SK-N-SH treated with all-trans-retinoic acid at 6 μM for 48 hours (cell line): ENCODE measurements at regions not wholly inside any gene's neighbourhood (a gene's known extent, or its start where the extent isn't known, plus 50 kb on each side); places are given as distances from the start of the nearest gene placed in this dataset.

ENCODE experiments used
- ATAC-seq: fragments of 200-7000 bp; cut with Tn5 transposase; 3 replicates; pipeline ENCODE4 v1.9.1; 2020; ENCODE audit warnings: mild to moderate bottlenecking, moderate library complexity
- ARNTL ChIP-seq: fragments of 450-650 bp; formaldehyde crosslinking; IDR thresholded peaks from 2 replicates; pipeline ENCODE4 v1.5.0; 2020; ENCODE audit warnings: low read depth, mild to moderate bottlenecking, moderate library complexity, borderline replicate concordance
- BACH2 ChIP-seq: fragments of 250-450 bp; sonication (Bioruptor Pico); IDR thresholded peaks from 2 replicates; pipeline ENCODE4 v1.9.0; 2021; ENCODE audit warnings: mild to moderate bottlenecking, borderline replicate concordance
- CREB5 ChIP-seq: fragments of 250-450 bp; sonication (Bioruptor Pico); IDR thresholded peaks from 2 replicates; pipeline ENCODE4 v1.5.1; 2020; ENCODE audit warnings: low read depth, mild to moderate bottlenecking, moderate library complexity
- CSDC2 ChIP-seq: fragments of 250-450 bp; sonication (Bioruptor Pico); IDR thresholded peaks from 2 replicates; pipeline ENCODE4 v1.5.0; 2020; ENCODE audit warnings: mild to moderate bottlenecking, moderate library complexity
- ESRRG ChIP-seq: fragments of 250-450 bp; sonication (Bioruptor Pico); IDR thresholded peaks from 2 replicates; pipeline ENCODE4 v1.6.1; 2021; ENCODE audit warnings: mild to moderate bottlenecking
- GLIS3 ChIP-seq: fragments of 250-450 bp; sonication (Bioruptor Pico); IDR thresholded peaks from 2 replicates; pipeline ENCODE4 v1.5.0; 2020; ENCODE audit warnings: mild to moderate bottlenecking, moderate library complexity
- ISL1 ChIP-seq: fragments of 250-450 bp; sonication (Bioruptor Pico); IDR thresholded peaks from 2 replicates; pipeline ENCODE4 v2.1.2; 2022; ENCODE audit warnings: mild to moderate bottlenecking, moderate library complexity
- OSR1 ChIP-seq: fragments of 250-450 bp; sonication (Bioruptor Pico); IDR thresholded peaks from 2 replicates; pipeline ENCODE4 v1.8.0; 2022; ENCODE audit warnings: moderate library complexity, mild to moderate bottlenecking, inconsistent platforms
- POU6F1 ChIP-seq: fragments of 250-450 bp; sonication (Bioruptor Pico); IDR thresholded peaks from 2 replicates; pipeline ENCODE4 v1.8.0; 2021; ENCODE audit warnings: low read depth, mild to moderate bottlenecking, moderate library complexity, borderline replicate concordance
- PPARA ChIP-seq: fragments of 250-450 bp; sonication (Bioruptor Pico); IDR thresholded peaks from 2 replicates; pipeline ENCODE4 v1.5.0; 2020; ENCODE audit warnings: mild to moderate bottlenecking, borderline replicate concordance
- RARB ChIP-seq: fragments of 250-450 bp; sonication (Bioruptor Pico); IDR thresholded peaks from 2 replicates; pipeline ENCODE4 v1.8.0; 2021; ENCODE audit warnings: mild to moderate bottlenecking, moderate library complexity
- SNAI2 ChIP-seq: fragments of 250-450 bp; sonication (Bioruptor Pico); IDR thresholded peaks from 2 replicates; pipeline ENCODE4 v1.5.0; 2020; ENCODE audit warnings: mild to moderate bottlenecking, moderate library complexity
- TCF4 ChIP-seq: fragments of 250-450 bp; sonication (Bioruptor Pico); IDR thresholded peaks from 2 replicates; pipeline ENCODE4 v1.8.0; 2021; ENCODE audit warnings: mild to moderate bottlenecking, moderate library complexity, borderline replicate concordance
- TOX ChIP-seq: fragments of 250-450 bp; sonication (Bioruptor Pico); IDR thresholded peaks from 2 replicates; pipeline ENCODE4 v1.8.0; 2021; ENCODE audit warnings: mild to moderate bottlenecking, moderate library complexity, borderline replicate concordance
- TSHZ2 ChIP-seq: fragments of 250-450 bp; sonication (Bioruptor Pico); IDR thresholded peaks from 2 replicates; pipeline ENCODE4 v1.5.0; 2020; ENCODE audit warnings: mild to moderate bottlenecking, moderate library complexity
- ZC3H10 ChIP-seq: fragments of 250-450 bp; sonication (Bioruptor Pico); IDR thresholded peaks from 2 replicates; pipeline ENCODE4 v1.5.1; 2021; ENCODE audit warnings: mild to moderate bottlenecking, moderate library complexity
- ZFP3 ChIP-seq: fragments of 250-450 bp; sonication (Bioruptor Pico); IDR thresholded peaks from 2 replicates; pipeline ENCODE4 v1.5.0; 2020; ENCODE audit warnings: mild to moderate bottlenecking, moderate library complexity
- ZNF565 ChIP-seq: fragments of 450-650 bp; formaldehyde crosslinking; conservative IDR thresholded peaks from 2 replicates; pipeline ENCODE4 v1.5.0; 2020; ENCODE audit warnings: low read depth, mild to moderate bottlenecking, moderate library complexity
- ZNF70 ChIP-seq: fragments of 450-650 bp; formaldehyde crosslinking; IDR thresholded peaks from 2 replicates; pipeline ENCODE4 v1.5.0; 2020; ENCODE audit warnings: mild to moderate bottlenecking, moderate library complexity
- ZNF8 ChIP-seq: fragments of 450-650 bp; formaldehyde crosslinking; IDR thresholded peaks from 2 replicates; pipeline ENCODE4 v1.5.0; 2020; ENCODE audit warnings: mild to moderate bottlenecking, moderate library complexity
- TF ChIP-seq, protein P1 (sequence below): fragments of 250-450 bp; sonication (Bioruptor Pico); IDR thresholded peaks from 2 replicates; pipeline ENCODE4 v1.8.0; 2020; ENCODE audit warnings: mild to moderate bottlenecking, moderate library complexity, borderline replicate concordance
- TF ChIP-seq, protein P2 (sequence below): fragments of 250-450 bp; sonication (Bioruptor Pico); IDR thresholded peaks from 2 replicates; pipeline ENCODE4 v1.5.1; 2021; ENCODE audit warnings: mild to moderate bottlenecking, moderate library complexity

GRCh38 chr6:104500265-104500664 is 359.5 kb downstream of the HACE1 start:
- ATAC-seq = no peak

GRCh38 chr6:104486035-104486434 is 373.7 kb downstream of the HACE1 start:
- ATAC-seq = no peak
- TF ChIP-seq ISL1 (CRISPR knock-in tag) (peak; percentile 69), SNAI2 (CRISPR knock-in tag) (peak; percentile 14; the same call in 1 of the 2 replicates), PPARA (CRISPR knock-in tag) (no peak), RARB (no peak)

More at GRCh38 chr6:104500265-104500664, 359.5 kb downstream of the HACE1 start:
- TF ChIP-seq TSHZ2 (CRISPR knock-in tag) (no peak), ARNTL (no peak), GLIS3 (CRISPR knock-in tag) (no peak), ZC3H10 (CRISPR knock-in tag) (no peak), ZNF565 (no peak), TOX (CRISPR knock-in tag) (no peak), PPARA (CRISPR knock-in tag) (no peak), ESRRG (CRISPR knock-in tag) (no peak), OSR1 (CRISPR knock-in tag) (no peak), SNAI2 (CRISPR knock-in tag) (no peak)
- TF ChIP-seq, protein P1, sequence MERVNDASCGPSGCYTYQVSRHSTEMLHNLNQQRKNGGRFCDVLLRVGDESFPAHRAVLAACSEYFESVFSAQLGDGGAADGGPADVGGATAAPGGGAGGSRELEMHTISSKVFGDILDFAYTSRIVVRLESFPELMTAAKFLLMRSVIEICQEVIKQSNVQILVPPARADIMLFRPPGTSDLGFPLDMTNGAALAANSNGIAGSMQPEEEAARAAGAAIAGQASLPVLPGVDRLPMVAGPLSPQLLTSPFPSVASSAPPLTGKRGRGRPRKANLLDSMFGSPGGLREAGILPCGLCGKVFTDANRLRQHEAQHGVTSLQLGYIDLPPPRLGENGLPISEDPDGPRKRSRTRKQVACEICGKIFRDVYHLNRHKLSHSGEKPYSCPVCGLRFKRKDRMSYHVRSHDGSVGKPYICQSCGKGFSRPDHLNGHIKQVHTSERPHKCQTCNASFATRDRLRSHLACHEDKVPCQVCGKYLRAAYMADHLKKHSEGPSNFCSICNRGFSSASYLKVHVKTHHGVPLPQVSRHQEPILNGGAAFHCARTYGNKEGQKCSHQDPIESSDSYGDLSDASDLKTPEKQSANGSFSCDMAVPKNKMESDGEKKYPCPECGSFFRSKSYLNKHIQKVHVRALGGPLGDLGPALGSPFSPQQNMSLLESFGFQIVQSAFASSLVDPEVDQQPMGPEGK (CRISPR knock-in tag) = no peak
- TF ChIP-seq, protein P2, sequence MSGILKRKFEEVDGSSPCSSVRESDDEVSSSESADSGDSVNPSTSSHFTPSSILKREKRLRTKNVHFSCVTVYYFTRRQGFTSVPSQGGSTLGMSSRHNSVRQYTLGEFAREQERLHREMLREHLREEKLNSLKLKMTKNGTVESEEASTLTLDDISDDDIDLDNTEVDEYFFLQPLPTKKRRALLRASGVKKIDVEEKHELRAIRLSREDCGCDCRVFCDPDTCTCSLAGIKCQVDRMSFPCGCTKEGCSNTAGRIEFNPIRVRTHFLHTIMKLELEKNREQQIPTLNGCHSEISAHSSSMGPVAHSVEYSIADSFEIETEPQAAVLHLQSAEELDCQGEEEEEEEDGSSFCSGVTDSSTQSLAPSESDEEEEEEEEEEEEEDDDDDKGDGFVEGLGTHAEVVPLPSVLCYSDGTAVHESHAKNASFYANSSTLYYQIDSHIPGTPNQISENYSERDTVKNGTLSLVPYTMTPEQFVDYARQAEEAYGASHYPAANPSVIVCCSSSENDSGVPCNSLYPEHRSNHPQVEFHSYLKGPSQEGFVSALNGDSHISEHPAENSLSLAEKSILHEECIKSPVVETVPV (CRISPR knock-in tag) = no peak
- TF ChIP-seq, all 23 proteins: peak for 0

DNA sequence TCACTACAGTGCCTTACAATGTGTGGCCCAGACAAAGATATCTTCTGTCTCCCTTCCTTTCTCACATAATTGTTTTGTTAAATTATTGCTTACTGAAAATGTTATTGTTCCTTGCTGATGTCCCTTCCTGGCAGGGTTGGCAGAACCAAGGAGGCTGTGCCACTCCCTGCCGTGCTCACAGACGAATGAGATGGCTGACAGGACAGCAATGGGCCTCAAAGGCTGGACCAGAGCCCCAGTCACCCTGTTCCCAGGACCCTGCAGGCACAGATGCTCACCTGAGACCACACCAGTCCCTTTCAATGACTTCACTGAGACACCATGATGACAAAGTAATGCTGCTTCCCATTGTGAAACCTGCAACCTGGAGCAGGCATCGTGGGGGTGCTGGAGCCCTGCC is 375.1 kb downstream of the HACE1 start:
- TF ChIP-seq ARNTL = no peak
- TF ChIP-seq ZNF70 (CRISPR knock-in tag) = no peak
- no peak for TF ChIP-seq ZNF565
- no peak for TF ChIP-seq SNAI2 (CRISPR knock-in tag)
- no peak for TF ChIP-seq TOX (CRISPR knock-in tag)
- no peak for TF ChIP-seq ZNF8 (CRISPR knock-in tag)
- TF ChIP-seq ISL1 (CRISPR knock-in tag) = no peak
- TF ChIP-seq OSR1 (CRISPR knock-in tag) = no peak
- TF ChIP-seq ZFP3 (CRISPR knock-in tag) = no peak
- TF ChIP-seq PPARA (CRISPR knock-in tag) = no peak
- TF ChIP-seq GLIS3 (CRISPR knock-in tag) = no peak
- TF ChIP-seq, protein P2 (CRISPR knock-in tag) = no peak
- no peak for TF ChIP-seq CSDC2
- no peak for TF ChIP-seq RARB
- no peak for TF ChIP-seq POU6F1
- no peak for TF ChIP-seq CREB5
- no peak for TF ChIP-seq ZC3H10 (CRISPR knock-in tag)
- TF ChIP-seq ESRRG (CRISPR knock-in tag) = no peak
- no peak for TF ChIP-seq BACH2 (CRISPR knock-in tag)
- TF ChIP-seq TCF4 (CRISPR knock-in tag) = no peak
- no peak for ATAC-seq
